GM18907 (cell line): ENCODE measurements at regions not wholly inside any gene's neighbourhood (a gene's known extent, or its start where the extent isn't known, plus 50 kb on each side); places are given as distances from the start of the nearest gene placed in this dataset.

ENCODE experiments used
- ATAC-seq: cut with Tn5 transposase; IDR thresholded peaks from one replicate; pipeline ENCODE4 v1.9.1; 2021; ENCODE audit warnings: mild to moderate bottlenecking, moderate library complexity; ENCODE audit not compliant: unreplicated experiment

DNA sequence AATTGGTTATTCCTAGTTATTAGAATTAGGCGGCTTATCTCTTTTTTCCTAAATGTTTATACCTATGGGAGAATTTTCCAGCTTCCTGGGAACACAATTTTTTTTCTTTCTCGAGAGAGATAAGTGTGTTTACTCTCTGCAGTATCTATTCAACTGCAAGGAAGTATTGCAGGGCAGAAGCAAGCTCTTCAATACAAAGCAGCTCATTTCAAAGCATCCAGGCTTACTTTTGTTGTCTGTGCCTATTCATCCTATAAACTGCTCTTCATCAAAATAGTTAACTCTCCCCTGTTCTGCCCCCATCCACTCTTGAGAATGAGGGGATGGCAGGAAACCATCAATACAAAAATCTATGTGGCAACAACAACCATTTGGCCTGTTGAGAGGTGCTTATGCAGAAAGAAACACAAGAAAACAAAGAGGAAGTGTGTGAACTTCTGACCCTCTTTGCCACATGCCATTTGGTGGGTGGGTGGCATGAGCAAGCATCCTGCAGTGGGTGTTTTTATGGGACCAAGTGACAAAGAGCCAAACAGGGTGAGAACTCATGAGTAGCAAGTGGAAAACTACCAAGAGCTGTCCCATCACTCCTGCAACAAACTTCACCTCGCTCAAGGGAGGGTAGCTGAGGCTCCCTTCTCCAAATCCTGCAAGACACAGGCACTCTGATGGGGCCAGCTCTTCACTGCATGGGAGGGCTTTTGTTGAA, 50.6 kb upstream of the MRPS6 start:
- peak; percentile 29 for ATAC-seq

DNA sequence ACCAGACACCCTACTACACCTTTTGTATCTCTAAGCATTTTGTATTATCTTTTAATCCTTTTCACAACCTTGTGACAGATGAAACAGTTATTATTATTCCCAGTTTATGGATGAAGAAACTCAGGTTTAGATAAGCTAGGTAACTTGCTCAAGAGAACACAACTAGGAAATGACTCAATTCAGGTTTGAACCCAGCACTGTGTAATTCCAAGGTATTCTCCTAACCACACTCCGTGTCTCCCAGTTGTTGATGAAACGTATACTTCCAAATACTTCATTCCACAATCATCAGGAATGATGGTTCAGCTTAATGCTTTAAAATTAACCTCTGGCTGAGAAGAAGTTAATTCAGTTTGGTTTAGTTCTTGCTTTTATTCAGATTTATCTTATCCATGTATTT, 51.7 kb upstream of the MRPS6 start:
- no peak for ATAC-seq

DNA sequence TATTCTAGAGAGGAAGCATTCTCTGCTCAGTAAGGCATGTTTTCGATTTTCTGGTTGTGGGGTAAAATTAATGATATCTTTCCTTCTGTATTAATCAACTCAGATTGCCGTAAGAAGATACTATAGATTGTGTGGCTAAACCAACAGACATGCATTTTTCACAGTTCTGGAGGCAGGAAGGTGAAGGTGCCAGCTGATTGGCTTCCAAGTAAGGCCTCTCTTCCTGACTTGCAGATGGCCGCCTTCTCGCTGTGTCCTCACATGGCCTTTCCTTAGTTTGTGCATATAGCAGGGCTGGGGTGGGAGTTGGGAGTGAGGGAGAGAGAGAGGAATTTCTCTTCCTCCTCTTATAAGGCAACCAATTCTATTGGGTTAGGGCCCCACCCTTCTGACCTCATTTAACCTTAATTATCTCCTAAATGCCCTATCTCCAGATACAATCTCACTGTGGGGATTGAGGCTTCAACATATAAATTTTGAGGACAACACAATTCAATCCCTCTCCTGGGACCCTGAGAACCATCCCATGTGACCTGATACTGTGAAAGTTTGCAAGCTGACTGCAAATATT, 52.3 kb upstream of the MRPS6 start:
- ATAC-seq, result no peak

DNA sequence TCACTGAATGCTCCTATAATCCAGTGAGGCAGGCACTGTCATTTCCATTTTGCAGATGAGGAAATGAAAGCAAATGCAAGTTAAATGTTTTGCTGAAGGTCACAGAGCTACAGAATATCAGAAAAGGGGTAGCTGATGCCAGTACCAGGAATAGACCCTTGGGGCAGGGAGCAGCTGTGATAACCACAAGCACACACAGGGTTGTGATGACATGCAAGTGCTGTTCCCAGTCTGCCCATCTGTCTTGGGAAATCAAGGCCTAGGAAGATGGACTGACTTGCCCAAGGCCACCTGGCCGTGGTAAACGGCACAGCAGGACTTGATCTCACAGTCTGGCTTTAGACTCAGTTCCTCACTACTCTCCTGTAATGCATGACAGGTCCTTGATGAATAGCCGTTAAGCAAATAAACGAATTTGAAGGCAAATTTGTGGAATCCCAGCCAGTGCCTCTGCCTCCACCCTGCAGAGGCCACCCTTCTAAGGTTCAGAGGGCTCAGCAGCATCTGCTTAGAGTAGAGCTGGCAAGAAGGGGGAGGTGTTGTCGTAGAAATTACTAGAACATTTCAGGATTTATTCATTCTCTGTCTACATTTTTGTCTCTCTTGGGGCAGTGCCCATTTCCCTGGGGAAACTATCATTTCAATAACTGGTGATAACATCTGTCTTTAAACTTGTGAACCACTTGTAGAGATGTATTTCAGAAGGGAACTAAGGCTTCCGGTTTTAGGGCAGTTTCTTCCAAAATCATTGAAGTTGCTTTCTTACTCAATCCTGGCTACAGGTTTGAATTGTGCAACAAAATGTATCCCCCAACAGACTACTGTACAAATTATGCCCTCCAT, 53.2 kb upstream of the MRPS6 start:
- peak; percentile 46 for ATAC-seq

DNA sequence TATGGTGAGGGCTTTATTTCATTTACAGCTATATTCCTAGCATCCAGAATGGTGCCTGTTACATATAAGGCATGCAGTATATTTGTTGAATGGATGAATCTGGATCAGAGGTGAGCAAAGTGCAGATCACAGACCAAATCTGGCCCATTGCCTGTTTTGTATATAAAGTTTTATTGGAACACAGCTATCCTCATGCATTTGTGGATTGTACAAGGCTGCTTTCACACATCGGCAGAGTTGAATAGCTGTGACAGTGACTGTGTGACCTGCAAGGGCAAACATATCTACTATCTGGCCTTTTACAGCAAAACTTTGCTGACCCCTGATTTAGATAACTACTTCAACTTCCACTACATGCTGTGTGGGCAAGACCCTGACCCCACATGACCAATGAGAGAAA, 54.0 kb upstream of the MRPS6 start:
- ATAC-seq, result no peak

DNA sequence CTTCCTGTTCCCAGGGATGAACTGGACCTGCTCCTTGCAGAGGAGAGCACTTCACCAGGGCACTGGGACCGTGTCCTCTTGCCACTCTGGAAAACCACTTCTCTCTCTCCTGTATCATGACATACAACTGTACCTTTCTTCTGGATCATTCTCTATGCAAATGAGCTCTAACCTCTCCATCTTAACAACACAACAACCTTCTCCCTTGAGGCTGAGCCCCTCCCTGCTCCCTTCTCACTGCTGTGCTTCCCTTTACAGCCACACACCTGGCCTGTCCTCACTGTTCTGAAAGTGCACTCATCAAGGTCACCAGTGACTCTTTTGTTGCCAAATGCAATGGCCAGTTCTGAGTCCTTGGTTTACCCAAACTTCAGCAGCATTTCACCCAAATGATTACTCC, 54.5 kb upstream of the MRPS6 start:
- no peak for ATAC-seq

DNA sequence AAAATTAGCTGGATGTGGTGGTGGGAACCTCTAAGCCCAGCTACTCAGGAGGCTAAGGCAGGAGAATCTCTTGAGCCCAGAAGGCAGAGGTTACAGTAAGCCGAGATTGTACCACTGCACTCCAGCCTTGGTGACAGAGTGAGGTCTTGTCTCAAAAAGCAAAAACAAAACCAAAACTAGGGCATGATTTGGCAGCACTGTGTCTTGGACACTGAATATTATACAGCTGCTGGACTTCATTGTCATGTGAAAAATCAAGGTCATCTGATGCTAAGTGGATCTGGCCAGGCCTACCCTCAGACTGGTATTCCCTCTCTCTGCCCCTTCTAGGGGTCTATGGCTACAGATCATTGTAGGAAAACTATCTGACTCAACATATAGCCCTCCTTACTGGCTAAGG, 55.2 kb upstream of the MRPS6 start:
- no peak for ATAC-seq

DNA sequence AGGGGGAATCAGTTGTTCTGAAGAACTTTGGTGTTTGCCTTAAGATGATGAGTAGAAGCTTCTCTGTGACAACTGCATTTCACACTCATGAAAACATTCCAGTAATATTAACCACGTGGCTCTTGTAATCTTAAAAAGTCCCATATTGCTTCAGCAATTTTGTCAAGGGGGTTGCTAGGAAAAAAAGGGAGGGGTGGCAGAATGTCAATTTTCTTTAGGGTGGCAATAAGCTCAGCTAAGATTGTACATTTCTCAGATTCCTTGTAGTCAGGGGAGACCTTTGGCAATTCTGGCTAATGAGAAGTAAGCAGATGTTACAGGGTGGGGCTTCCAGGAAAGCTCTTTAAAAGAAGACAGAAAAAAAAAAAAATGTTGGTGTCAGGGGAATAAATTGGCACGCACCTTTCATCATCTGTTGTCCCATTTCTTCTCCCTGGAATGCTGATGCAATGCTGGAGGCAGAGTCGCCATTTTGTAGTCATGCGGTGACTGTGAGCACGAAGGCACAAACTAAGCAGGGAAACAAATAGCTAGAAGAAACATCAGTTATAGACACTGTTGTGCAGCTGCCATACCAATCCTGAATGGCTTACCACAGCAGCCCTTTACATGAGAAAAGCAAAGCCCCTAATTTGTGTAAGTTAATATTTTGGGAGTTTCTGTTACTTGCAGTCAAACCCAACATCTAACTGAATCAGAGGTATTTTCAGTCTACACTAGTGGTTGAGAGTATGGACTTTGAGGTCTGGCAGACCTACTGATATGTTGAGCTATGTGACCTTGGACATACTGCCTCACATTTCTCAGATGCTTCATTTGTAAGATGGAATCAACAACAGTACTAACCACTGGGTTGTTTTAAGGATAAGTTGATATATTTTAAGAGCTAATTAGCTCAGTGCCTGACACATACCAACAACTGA, 56.1 kb upstream of the MRPS6 start:
- ATAC-seq, result peak; percentile 39

DNA sequence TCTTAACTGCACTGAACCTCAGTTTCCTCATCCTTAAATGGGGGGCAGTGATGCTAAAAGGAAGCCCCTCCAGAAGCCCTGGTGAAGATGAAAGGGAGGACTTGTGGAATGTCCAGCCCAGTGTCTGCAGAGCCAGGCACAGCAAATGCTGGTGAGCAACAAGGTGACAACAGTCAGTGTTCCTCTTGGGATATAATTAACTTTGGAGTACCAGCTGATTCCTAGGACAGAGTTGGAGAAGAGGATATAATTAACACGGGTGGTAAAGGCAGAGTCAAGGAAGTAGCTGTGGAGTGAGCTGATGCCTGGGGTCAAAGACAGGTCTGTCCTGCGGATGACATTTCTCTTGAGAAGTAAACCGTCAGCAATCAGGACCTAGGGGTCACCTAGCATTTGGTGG, 60.7 kb upstream of the MRPS6 start:
- no peak for ATAC-seq

DNA sequence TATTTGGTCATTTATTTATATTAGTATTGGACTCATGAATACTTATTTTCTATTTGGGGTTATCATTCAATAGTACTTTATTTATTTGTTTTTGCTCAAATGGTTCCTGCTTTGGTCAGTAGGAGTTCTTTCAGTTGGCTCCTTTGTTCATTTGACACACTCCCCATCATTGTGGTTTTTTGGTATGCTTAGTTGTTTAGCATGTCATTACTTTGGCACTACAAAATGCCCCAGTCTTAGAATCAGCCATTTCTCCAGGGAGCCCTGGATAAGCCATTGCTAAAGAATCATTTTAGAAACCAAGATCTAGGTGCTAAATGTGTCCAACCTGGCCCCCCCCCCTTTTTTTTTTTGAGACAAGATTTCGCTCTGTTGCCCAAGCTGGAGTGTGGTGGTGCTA, 61.7 kb upstream of the MRPS6 start:
- no peak for ATAC-seq

DNA sequence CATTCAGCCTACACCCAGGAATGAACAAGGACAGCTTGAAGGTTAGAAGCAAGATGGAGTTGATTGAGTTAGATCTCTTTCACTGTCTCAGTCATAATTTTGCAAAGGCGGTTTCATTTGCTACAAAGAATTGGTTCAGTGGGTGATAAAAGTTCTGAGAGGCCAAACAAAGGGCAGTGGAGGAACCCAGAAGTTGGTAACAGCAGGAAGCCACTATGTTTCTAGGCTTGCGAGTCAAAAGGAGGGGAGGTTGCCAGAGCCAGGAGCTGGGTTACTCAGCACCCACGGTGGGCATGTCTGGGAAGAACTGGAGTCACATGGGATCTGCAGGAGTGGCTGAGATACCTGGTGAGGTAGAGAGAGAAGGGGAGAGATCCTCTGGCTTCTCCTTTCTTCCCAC, 64.2 kb upstream of the MRPS6 start:
- ATAC-seq, result no peak

DNA sequence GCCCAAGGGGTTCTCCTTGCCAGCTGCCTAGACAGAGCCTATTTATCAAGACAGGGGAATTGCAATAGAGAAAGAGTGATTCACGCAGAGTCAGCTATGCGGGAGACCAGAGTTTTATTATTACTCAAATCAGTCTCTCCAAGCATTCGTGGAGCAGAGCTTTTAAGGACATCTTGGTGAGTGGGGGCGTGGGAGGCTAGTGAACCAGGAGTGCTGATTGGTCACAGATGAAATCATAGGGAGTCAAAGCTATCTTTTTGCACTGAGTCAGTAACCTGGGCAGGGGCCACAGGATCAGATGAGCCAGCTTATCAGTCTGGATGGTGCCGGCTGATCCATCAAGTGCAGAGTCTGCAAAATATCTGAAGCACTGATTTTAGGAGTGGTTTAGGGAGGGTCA, 64.8 kb upstream of the MRPS6 start:
- no peak for ATAC-seq

DNA sequence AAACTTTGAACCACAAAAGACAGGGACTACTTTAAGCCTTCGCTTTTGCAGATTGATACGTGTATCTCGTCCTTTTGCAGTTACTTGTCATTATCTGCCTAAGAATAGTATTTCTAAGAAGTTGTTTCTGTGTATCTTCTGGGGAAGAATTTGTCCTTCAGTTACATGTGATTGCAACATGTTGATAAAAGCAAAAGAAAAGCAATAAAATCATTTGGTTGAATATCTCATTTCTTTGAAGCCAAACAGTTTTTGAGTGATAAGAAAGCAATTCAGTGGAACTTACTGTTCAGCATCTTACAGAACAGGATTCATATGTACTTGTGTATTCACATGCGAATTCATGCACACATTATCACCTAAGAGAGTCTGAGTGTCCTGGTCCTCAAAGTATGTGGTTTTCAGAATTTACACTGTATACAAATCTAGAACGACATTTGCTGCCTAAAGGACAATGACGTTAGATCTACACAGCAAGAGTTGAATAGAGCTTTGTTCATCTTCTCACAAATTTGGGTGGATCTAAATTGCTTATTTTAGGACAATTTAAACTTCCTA, 66.7 kb upstream of the MRPS6 start:
- ATAC-seq, result no peak

DNA sequence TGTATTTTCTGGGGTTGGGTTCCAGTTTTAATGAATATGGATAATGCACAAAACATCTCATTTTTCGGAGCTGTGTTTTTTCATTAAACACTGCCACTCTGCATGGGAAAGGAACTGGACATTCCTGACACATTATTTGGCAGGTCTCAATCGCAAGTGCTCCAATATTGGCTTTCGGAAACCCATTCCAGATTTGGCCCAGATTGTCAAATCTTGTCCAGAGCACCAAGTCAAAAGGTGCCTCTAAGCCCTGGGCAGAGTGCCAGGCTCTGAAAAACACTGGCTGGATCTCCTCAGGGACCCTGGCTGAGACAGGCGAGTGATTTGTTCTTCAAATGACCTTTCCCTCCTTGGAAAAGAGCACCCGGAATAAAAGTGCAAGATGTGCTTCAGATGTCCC, 68.4 kb upstream of the MRPS6 start:
- ATAC-seq, result no peak

DNA sequence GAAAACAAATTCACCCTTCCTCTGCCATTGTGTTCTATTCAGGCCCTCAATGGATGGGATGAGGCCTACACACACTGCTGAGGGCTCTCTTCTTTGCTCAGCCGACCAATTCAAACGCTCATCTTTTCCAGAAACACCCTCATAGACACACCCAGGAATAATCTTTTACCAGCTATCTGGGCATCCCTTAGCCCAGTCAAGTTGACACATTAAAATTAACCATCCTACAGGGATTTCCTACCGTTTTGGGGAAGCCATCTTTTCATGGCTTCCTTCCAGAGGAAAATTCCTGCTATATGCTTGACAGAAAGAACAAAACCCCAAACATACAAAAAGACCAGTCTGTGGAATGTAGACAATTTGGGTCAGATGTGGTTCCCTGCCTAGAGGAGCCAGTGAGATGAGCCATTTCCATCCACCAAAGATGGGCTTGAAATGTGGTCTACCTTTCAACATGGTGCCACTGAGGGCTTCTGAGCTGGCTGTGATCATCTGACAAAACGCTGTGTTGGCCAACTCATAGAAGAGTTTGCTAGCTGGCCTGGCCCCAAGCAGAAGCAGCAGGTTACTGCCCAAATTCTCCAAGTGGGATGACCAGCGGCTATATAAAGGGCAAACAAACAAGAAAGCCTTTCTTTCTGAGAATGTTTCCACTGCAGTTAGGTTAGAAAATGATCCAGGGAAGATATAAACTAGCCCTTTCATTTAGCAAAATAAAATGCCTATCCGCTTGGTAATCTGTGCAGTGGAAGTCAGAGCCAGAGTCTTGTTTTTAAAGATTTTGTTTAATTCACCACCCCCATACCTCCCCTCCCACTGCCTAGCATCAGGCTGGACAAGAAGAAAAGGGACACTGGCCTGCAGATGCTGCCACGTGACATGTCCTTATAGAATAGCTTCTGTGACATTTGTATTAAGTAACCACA, 69.1 kb upstream of the MRPS6 start:
- no peak for ATAC-seq

DNA sequence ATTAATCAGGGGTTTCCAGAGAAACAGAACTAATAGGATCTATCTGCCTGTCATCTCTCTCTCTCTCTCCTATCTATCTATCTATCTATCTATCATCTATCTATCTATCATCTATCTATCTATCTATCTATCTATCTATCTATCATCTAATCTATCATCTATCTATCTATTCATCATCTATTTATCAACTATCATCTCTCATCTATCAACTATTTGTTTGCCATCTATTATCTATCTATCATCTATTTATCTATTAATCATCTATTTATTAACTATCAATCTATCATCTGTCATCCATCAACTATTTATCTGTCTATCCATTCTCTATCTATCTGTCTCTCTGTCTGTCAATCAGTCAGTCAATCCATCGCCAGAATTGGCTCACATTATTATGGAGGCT, 70.0 kb upstream of the MRPS6 start:
- no peak for ATAC-seq

DNA sequence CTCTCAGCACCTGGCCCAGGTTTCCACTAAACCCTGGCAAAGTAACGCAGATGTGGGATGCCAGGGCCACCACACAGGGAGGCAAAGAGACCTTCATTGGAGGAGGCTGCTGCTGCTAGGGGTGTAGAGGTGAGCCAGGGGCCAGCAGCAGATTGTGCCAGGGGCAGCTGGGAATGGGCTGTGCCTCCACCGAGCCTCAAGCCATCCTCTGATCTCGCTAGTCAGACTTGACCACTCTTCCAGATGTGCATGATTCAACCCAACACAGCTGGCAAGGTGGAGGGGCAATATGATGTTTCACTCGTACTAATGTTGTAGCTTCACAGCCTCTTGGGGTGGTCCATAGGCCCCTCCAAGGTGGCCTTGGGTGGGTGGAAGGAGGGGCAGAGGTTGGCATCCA, 73.0 kb upstream of the MRPS6 start:
- ATAC-seq, result no peak

DNA sequence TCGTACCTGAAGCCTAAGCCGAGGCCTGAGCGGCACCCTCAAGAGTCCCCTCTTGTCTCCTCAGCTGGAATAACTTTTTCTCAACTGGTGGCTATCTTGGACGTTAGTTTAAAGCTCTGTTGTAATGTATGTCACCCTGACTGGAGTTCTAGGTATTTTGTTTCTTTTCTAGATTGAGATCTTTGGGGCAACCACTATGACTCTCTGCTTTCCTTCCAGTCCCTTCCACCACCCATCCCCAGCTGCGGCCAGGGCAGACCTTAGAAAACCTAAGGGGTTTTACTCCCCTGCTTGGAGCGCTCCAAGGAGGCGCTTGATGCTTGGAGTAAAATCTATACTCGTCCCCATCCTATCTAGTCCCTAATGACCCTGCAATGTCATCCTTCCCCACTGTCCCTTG, 74.6 kb upstream of the MRPS6 start:
- ATAC-seq, result no peak

DNA sequence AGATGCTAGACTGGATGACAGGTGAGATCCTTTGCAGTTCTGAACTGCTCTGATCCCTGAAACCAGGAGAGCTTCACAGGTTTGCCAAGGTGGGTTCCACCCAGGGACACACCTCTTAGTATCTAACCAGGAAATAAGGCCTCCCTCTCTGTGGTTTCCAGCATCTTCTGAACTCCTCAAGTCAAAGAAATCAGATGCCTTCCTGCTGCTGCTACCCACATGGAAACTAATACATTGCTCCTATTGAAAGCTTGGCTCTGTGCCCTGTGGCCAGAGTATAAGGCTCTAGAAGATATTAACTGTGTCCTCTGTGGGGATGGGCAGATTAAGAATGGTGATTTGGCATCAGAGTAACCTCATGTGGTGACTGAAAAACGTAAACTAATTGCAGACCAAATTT, 75.0 kb upstream of the MRPS6 start:
- ATAC-seq, result no peak

DNA sequence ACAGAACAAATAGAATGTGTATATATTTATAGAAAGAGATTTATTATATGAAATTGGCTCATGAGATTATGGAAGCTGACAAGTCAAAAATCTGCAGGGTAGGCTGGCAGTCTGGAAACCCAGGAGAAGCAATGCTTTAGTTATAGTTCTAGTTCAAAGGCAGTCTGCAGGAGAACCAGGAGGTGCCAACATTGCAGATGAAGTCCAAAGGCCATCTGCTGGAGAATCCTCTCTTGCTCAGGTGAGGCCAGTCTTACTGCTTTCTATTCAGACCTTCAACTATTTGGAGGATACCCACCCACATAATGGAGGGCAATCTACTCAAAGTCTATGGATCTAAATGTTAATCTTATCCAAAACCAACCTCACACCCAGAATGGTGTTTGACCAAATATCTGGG, 75.9 kb upstream of the MRPS6 start:
- no peak for ATAC-seq
